ENCODE measurements at regions not wholly inside any gene's neighbourhood (a gene's known extent, or its start where the extent isn't known, plus 50 kb on each side); places are given as distances from the start of the nearest gene placed in this dataset.

- ATAC-seq = no peak
- no peak for TF ChIP-seq CREB5 (CRISPR knock-in tag; IDR thresholded peaks at IDR 0.05; ENCODE audit: low read depth)
Measured at GRCh38 chr5:25060575-25060974, 415.8 kb upstream of the CDH10 start.

DNA sequence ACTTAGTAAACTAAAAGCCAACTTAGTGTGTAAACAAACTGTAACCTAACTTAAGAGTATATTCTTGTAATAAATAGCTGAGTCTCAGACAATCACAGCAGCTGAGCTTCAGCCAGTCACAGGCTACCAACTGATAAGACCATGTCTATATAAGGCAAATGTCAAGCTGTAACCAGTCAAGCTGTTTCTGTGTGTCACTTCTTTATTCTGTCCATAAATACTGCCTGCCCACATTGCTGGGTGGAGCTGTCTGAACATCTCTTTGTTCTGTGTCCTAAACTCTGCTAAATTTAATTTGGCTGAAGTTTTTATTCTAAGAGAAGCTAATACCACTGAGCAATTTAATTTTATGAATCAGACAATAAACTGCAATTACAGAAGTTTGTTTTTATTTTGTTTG, 412.1 kb upstream of the CDH10 start:
- no peak for TF ChIP-seq RARB (CRISPR knock-in tag; IDR thresholded peaks at IDR 0.05)
- TF ChIP-seq, protein P1, sequence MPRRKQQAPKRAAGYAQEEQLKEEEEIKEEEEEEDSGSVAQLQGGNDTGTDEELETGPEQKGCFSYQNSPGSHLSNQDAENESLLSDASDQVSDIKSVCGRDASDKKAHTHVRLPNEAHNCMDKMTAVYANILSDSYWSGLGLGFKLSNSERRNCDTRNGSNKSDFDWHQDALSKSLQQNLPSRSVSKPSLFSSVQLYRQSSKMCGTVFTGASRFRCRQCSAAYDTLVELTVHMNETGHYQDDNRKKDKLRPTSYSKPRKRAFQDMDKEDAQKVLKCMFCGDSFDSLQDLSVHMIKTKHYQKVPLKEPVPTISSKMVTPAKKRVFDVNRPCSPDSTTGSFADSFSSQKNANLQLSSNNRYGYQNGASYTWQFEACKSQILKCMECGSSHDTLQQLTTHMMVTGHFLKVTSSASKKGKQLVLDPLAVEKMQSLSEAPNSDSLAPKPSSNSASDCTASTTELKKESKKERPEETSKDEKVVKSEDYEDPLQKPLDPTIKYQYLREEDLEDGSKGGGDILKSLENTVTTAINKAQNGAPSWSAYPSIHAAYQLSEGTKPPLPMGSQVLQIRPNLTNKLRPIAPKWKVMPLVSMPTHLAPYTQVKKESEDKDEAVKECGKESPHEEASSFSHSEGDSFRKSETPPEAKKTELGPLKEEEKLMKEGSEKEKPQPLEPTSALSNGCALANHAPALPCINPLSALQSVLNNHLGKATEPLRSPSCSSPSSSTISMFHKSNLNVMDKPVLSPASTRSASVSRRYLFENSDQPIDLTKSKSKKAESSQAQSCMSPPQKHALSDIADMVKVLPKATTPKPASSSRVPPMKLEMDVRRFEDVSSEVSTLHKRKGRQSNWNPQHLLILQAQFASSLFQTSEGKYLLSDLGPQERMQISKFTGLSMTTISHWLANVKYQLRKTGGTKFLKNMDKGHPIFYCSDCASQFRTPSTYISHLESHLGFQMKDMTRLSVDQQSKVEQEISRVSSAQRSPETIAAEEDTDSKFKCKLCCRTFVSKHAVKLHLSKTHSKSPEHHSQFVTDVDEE (CRISPR knock-in tag; IDR thresholded peaks at IDR 0.05) = no peak
- no peak for TF ChIP-seq CREB5 (CRISPR knock-in tag; IDR thresholded peaks at IDR 0.05; ENCODE audit: low read depth)
- no peak for TF ChIP-seq ISL1 (CRISPR knock-in tag; IDR thresholded peaks at IDR 0.05)
- no peak for TF ChIP-seq ZFP3 (CRISPR knock-in tag; IDR thresholded peaks at IDR 0.05)
- no peak for TF ChIP-seq ZNF565 (CRISPR knock-in tag; conservative IDR thresholded peaks at IDR 0.05; ENCODE audit: low read depth)
- TF ChIP-seq GLIS3 (CRISPR knock-in tag; IDR thresholded peaks at IDR 0.05) = no peak
- ATAC-seq = no peak

DNA sequence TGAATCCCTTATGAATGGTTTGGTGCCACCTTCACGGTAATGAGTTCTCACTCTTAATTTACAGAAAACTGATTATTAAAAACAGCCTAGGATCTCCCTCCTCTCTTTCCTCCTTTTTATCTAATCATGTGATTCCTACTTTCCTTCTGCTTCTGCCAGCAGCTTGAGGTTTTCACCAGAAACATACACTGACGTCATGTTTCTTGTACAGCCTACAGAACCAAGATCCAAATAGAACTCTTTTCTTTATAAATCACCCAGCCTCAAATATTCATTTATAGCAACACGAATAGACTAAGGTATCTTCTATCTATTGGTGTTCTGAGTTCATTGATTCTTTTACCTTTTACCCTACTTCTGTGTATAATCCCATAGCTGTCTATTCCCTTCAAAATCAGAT, 388.9 kb upstream of the CDH10 start:
- TF ChIP-seq SNAI2 (CRISPR knock-in tag; IDR thresholded peaks at IDR 0.05) (no peak), ZNF8 (CRISPR knock-in tag; IDR thresholded peaks at IDR 0.05) (no peak), PPARA (CRISPR knock-in tag; IDR thresholded peaks at IDR 0.05; ENCODE audit: borderline replicate concordance) (no peak), PATZ1 (CRISPR knock-in tag; IDR thresholded peaks at IDR 0.05; ENCODE audit: borderline replicate concordance) (no peak), CREB5 (CRISPR knock-in tag; IDR thresholded peaks at IDR 0.05; ENCODE audit: low read depth) (no peak)
- TF ChIP-seq, protein P1 (CRISPR knock-in tag; IDR thresholded peaks at IDR 0.05) = no peak
- ATAC-seq = no peak

DNA sequence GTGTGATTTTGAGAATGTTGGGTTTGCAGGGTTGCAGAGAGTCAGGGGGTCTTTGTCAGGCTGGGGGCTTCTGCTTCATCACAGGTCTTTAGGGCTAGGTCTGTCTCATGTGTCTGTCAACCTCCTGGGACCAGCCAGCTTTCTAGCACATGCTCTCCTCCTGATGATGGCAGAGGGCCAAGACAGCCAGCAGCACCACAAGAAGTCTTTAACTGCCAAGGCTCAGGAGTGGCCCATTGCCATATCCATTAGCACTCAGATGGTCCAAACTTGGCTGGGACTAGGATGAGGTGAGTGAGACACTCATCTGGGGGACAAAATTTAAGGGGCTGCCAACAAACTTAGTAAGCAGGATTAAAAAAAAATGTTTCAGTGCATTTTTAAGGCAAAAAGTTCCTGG, 384.2 kb upstream of the CDH10 start:
- TF ChIP-seq CSDC2 (CRISPR knock-in tag; IDR thresholded peaks at IDR 0.05) (no peak), SNAI2 (CRISPR knock-in tag; IDR thresholded peaks at IDR 0.05) (no peak), ISL1 (CRISPR knock-in tag; IDR thresholded peaks at IDR 0.05) (no peak), CREB5 (CRISPR knock-in tag; IDR thresholded peaks at IDR 0.05; ENCODE audit: low read depth) (no peak), TOX (CRISPR knock-in tag; IDR thresholded peaks at IDR 0.05; ENCODE audit: borderline replicate concordance) (no peak), RARB (CRISPR knock-in tag; IDR thresholded peaks at IDR 0.05) (no peak), ZFP30 (CRISPR knock-in tag; IDR thresholded peaks at IDR 0.05) (no peak), ZNF565 (CRISPR knock-in tag; conservative IDR thresholded peaks at IDR 0.05; ENCODE audit: low read depth) (no peak), PPARA (CRISPR knock-in tag; IDR thresholded peaks at IDR 0.05; ENCODE audit: borderline replicate concordance) (no peak), BACH2 (CRISPR knock-in tag; IDR thresholded peaks at IDR 0.05; ENCODE audit: borderline replicate concordance) (no peak)
- TF ChIP-seq, protein P1 (CRISPR knock-in tag; IDR thresholded peaks at IDR 0.05) = no peak
- ATAC-seq = no peak

Data from SK-N-SH treated with all-trans-retinoic acid at 6 μM for 48 hours (cell line).